SH-SY5Y (cell line): ENCODE measurements at regions not wholly inside any gene's neighbourhood (a gene's known extent, or its start where the extent isn't known, plus 50 kb on each side); places are given as distances from the start of the nearest gene placed in this dataset.

Experiments used
- GATA2 ChIP-seq: IDR thresholded peaks from 2 replicates; pipeline ENCODE4 v1.6.1; 2011; ENCODE audit warnings: mild to moderate bottlenecking, low read depth, low read length
- GATA3 ChIP-seq: IDR thresholded peaks from 2 replicates; pipeline ENCODE4 v1.6.1; 2011; ENCODE audit warnings: low read depth, mild to moderate bottlenecking, low read length, moderate library complexity

DNA sequence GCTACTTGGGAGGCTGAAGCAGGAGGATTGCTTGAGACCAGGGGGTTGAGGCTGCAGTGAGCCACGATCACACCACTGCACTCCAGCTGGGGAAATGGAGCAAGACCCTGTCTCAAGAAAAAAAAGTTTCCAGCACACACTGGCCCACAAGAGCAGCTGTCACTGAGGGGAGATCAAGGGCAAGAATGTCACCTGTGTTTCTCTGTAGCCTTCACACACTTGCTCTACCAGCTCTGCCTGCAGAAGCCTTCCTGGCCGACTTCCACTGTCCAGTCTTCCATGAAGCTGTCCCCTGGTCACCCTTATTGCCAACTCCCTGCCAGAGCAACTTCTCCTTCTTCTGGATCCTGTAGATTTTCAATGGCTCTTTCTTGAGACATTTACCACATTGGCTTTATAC is 158.0 kb downstream of the KCTD15 start:
- TF ChIP-seq GATA3, result no peak
- TF ChIP-seq GATA2, result no peak
